ENCODE measurements at regions not wholly inside any gene's neighbourhood (a gene's known extent, or its start where the extent isn't known, plus 50 kb on each side); places are given as distances from the start of the nearest gene placed in this dataset.

- Histone ChIP-seq H4K5ac (ENCODE audit: insufficient read length, low read depth, low read length) (no peak overlapping the region), H2BK20ac (ENCODE audit: low read depth, low read length, poor library complexity, severe bottlenecking) (no peak overlapping the region), H3K27ac (ENCODE audit: insufficient read length, low read depth, low read length) (no peak overlapping the region), H3K56ac (ENCODE audit: insufficient read length, low read depth, low read length) (no peak overlapping the region), H4K91ac (ENCODE audit: insufficient read length, low read depth, low read length) (no peak overlapping the region), H3K23ac (ENCODE audit: insufficient read length, low read depth, low read length) (no peak overlapping the region), H3K79me2 (ENCODE audit: insufficient read depth, low read length) (no peaks in the 10 kb centered on the region), H3K14ac (ENCODE audit: insufficient read depth, low read length) (no peak overlapping the region), H3K23me2 (ENCODE audit: insufficient read length, low read depth, low read length, poor library complexity, severe bottlenecking) (no peaks in the 10 kb centered on the region), H3K4me1 (ENCODE audit: insufficient read depth, low read length) (peaks cover 3% of the 10 kb centered on the region; the same call in 1 of the 2 replicates), H3K18ac (ENCODE audit: insufficient read length, low read depth, low read length) (no peak overlapping the region), H3K9me3 (ENCODE audit: control insufficient read depth, low read depth, low read length) (peaks cover 5% of the 10 kb centered on the region), H2BK120ac (ENCODE audit: low read depth, low read length, poor library complexity, severe bottlenecking) (no peak overlapping the region), H3K4ac (ENCODE audit: low read depth, low read length) (no peak overlapping the region), H3K4me2 (ENCODE audit: insufficient read depth, insufficient read length, low read length) (no peak overlapping the region), H2BK5ac (ENCODE audit: insufficient read length, low read length) (no peak overlapping the region), H3T11ph (ENCODE audit: low read length) (no peak overlapping the region), H2AK5ac (ENCODE audit: insufficient read length, low read length) (no peak overlapping the region), H3K27me3 (ENCODE audit: insufficient read depth, low read length) (no peaks in the 10 kb centered on the region), H3K9ac (ENCODE audit: extremely low read depth, insufficient read length, low read length) (no peak overlapping the region), H2BK12ac (ENCODE audit: insufficient read length, low read depth, low read length) (no peak overlapping the region), H4K8ac (replicated peaks; ENCODE audit: insufficient read length, low read depth, low read length) (no peak overlapping the region), H3K79me1 (ENCODE audit: insufficient read depth, low read depth, low read length, poor library complexity, severe bottlenecking) (no peaks in the 10 kb centered on the region), H2BK15ac (ENCODE audit: low read depth, low read length) (no peak overlapping the region), H2AFZ (ENCODE audit: low read length) (no peak overlapping the region), H4K20me1 (ENCODE audit: control insufficient read depth, insufficient read depth, insufficient read length) (no peaks in the 10 kb centered on the region)
- no CpG with 5 or more reads among the region's 5 CpGs for WGBS (ENCODE audit: extremely low coverage, insufficient read length, low lambda C conversion rate)
- no peak for DNase-seq
- H3K27ac Mint-ChIP-seq, result no peak overlapping the region
- peaks cover 9 to 10% of the 10 kb centered on the region in 2 experiments for H3K4me1 Mint-ChIP-seq
- peaks cover 70 to 73% of the 10 kb centered on the region in 2 experiments for H3K9me3 Mint-ChIP-seq
- no peaks in the 10 kb centered on the region for H3K27me3 Mint-ChIP-seq (ENCODE audit: low read depth)
- H3K4me3 Mint-ChIP-seq, result no peak overlapping the region
- no peak for TF ChIP-seq CTCF (conservative IDR thresholded peaks at IDR 0.05)
- H3K36me3 Mint-ChIP-seq (ENCODE audit: insufficient read depth in 1 of 3, low read depth in 3 of 3), result no peaks in the 10 kb centered on the region; a peak in 1 of 7 replicates
Measured at GRCh38 chrX:150293311-150294013, 69.7 kb upstream of the MAMLD1 start.
